Parathyroid adenoma (tissue), 2 donors: ENCODE measurements at regions not wholly inside any gene's neighbourhood (a gene's known extent, or its start where the extent isn't known, plus 50 kb on each side); places are given as distances from the start of the nearest gene placed in this dataset.

Experiments used
- H2AFZ ChIP-seq: fragments of 300-600 bp; sonication (generic); one replicate; pipeline ENCODE4 v1.7.0; 2017; ENCODE audit warnings: antibody characterized with exemption, mild to moderate bottlenecking
- H3K27ac ChIP-seq: fragments of 300-600 bp; sonication (generic); one replicate; pipeline ENCODE4 v1.7.0; 2017
- H3K27me3 ChIP-seq: fragments of 300-600 bp; sonication (generic); one replicate; pipeline ENCODE4 v1.7.0; 2017; ENCODE audit warnings: low read length; ENCODE audit not compliant: control insufficient read depth, insufficient read depth
- H3K36me3 ChIP-seq: fragments of 300-600 bp; sonication (generic); one replicate; pipeline ENCODE4 v1.7.0; 2017; ENCODE audit warnings: low read length; ENCODE audit not compliant: control insufficient read depth, insufficient read depth
- H3K4me1 ChIP-seq: fragments of 300-600 bp; sonication (generic); one replicate; pipeline ENCODE4 v1.7.0; 2017; ENCODE audit warnings: control low read depth
- H3K4me2 ChIP-seq: fragments of 300-600 bp; sonication (generic); one replicate; pipeline ENCODE4 v1.7.0; 2017; ENCODE audit warnings: low read length
- H3K4me3 ChIP-seq: fragments of 300-600 bp; sonication (generic); one replicate; pipeline ENCODE4 v1.7.0; 2017; ENCODE audit warnings: low read depth, low read length
- H3K79me2 ChIP-seq: fragments of 300-600 bp; sonication (generic); one replicate; pipeline ENCODE4 v1.7.0; 2017; ENCODE audit warnings: control low read depth
- H3K9ac ChIP-seq: fragments of 300-600 bp; sonication (generic); one replicate; pipeline ENCODE4 v1.7.0; 2017; ENCODE audit warnings: mild to moderate bottlenecking
- H3K9me3 ChIP-seq: fragments of 300-600 bp; sonication (generic); one replicate; pipeline ENCODE4 v1.7.0; 2017; ENCODE audit warnings: low read length; ENCODE audit not compliant: control insufficient read depth
- CTCF ChIP-seq: fragments of 300-600 bp; sonication (generic); IDR thresholded peaks from one replicate; pipeline ENCODE4 v1.7.0; 2017; ENCODE audit warnings: antibody characterized with exemption, mild to moderate bottlenecking
- donor health status: primary hyperparathyroidism.

GRCh38 chr11:19537803-19538453, 174.7 kb upstream of the NAV2 start:
- no peak overlapping the region for H3K4me2 ChIP-seq
- no peaks in the 10 kb centered on the region for H3K36me3 ChIP-seq
- no peak overlapping the region for H3K27ac ChIP-seq
- TF ChIP-seq CTCF = no peak
- H3K27me3 ChIP-seq = no peaks in the 10 kb centered on the region
- no peak overlapping the region for H3K4me3 ChIP-seq
- no peak overlapping the region for H2AFZ ChIP-seq
- no peaks in the 10 kb centered on the region for H3K79me2 ChIP-seq
- H3K4me1 ChIP-seq = no peaks in the 10 kb centered on the region
- no peaks in the 10 kb centered on the region for H3K9me3 ChIP-seq
- no peak overlapping the region for H3K9ac ChIP-seq

- Histone ChIP-seq H2AFZ (no peak overlapping the region), H3K9ac (no peak overlapping the region), H3K4me3 (no peak overlapping the region), H3K4me1 (no peaks in the 10 kb centered on the region), H3K27me3 (no peaks in the 10 kb centered on the region), H3K79me2 (no peaks in the 10 kb centered on the region), H3K4me2 (no peak overlapping the region), H3K9me3 (no peaks in the 10 kb centered on the region), H3K36me3 (no peaks in the 10 kb centered on the region), H3K27ac (no peak overlapping the region)
- TF ChIP-seq CTCF = no peak
Observed at GRCh38 chr11:19536131-19536530, 176.5 kb upstream of the NAV2 start.

GRCh38 chr11:19530505-19530904, 182.1 kb upstream of the NAV2 start:
- Histone ChIP-seq H3K27ac (no peak overlapping the region), H2AFZ (no peak overlapping the region), H3K36me3 (no peaks in the 10 kb centered on the region), H3K4me3 (no peak overlapping the region), H3K79me2 (no peaks in the 10 kb centered on the region), H3K9ac (no peak overlapping the region), H3K27me3 (no peaks in the 10 kb centered on the region), H3K9me3 (no peaks in the 10 kb centered on the region), H3K4me2 (no peak overlapping the region), H3K4me1 (no peaks in the 10 kb centered on the region)
- no peak for TF ChIP-seq CTCF

- Histone ChIP-seq H3K36me3 (no peaks in the 10 kb centered on the region), H3K9me3 (no peaks in the 10 kb centered on the region), H3K9ac (no peak overlapping the region), H3K4me3 (no peak overlapping the region), H3K4me1 (no peaks in the 10 kb centered on the region), H3K27me3 (no peaks in the 10 kb centered on the region), H2AFZ (no peak overlapping the region), H3K4me2 (no peak overlapping the region), H3K79me2 (no peaks in the 10 kb centered on the region), H3K27ac (no peak overlapping the region)
- no peak for TF ChIP-seq CTCF
Observed at GRCh38 chr11:19526119-19526518, 186.5 kb upstream of the NAV2 start.

GRCh38 chr11:19525714-19526113, 186.9 kb upstream of the NAV2 start:
- no peak overlapping the region for H2AFZ ChIP-seq
- no peaks in the 10 kb centered on the region for H3K27me3 ChIP-seq
- H3K4me1 ChIP-seq = no peaks in the 10 kb centered on the region
- H3K79me2 ChIP-seq = no peaks in the 10 kb centered on the region
- H3K4me2 ChIP-seq = no peak overlapping the region
- no peak overlapping the region for H3K4me3 ChIP-seq
- no peaks in the 10 kb centered on the region for H3K9me3 ChIP-seq
- H3K9ac ChIP-seq = no peak overlapping the region
- H3K27ac ChIP-seq = no peak overlapping the region
- no peaks in the 10 kb centered on the region for H3K36me3 ChIP-seq
- no peak for TF ChIP-seq CTCF
